Endothelial cell of umbilical vein (primary cell): ENCODE measurements at regions not wholly inside any gene's neighbourhood (a gene's known extent, or its start where the extent isn't known, plus 50 kb on each side); places are given as distances from the start of the nearest gene placed in this dataset.

ENCODE experiments used
- BruUV-seq: library from RNA; stranded (reverse); fragments of 400-500 nt; replicated peaks from 2 replicates; lab custom pipeline; 2021; lab: Mats Ljungman, UMichigan
- CTCF ChIA-PET: fragments of 300-600, 350-600 bp; sonication (Branson Sonifier 250); formaldehyde crosslinking; loops from one replicate; lab custom pipeline; 2021; ENCODE audit warnings: antibody characterized with exemption, inconsistent platforms; lab: Charles Lee
- POLR2A ChIA-PET: fragments of 300-600, 350-600 bp; sonication (Branson Sonifier 250); formaldehyde crosslinking; loops from one replicate; lab custom pipeline; 2021; ENCODE audit warnings: antibody characterized with exemption, inconsistent platforms; lab: Charles Lee
- DNase-seq: peaks from one replicate; pipeline ENCODE4 v3.0.0-alpha.2; 2011; ENCODE audit warnings: low read depth, low spot score
- FAIRE-seq: peaks from 2 replicates; lab custom pipeline; 2011; peaks lifted over from hg19 to GRCh38; lab: Jason Lieb, UNC
- H2AFZ ChIP-seq: 2 replicates; pipeline ENCODE4 v1.6.0; 2012; ENCODE audit warnings: low read depth, low read length, control low read depth, inconsistent platforms
- H3K27ac ChIP-seq: 2 replicates; pipeline ENCODE4 v1.5.1; 2011; ENCODE audit warnings: low read depth, mild to moderate bottlenecking, control low read depth, low read length, moderate library complexity; ENCODE audit not compliant: insufficient read depth
- H3K27me3 ChIP-seq, 2 experiments: 2 replicates each; pipeline versions ENCODE4 v1.6.0 to v1.6.1; 2011; ENCODE audit warnings: low read length in 2 of 2, mixed read lengths in 1 of 2; ENCODE audit not compliant: control insufficient read depth in 2 of 2, insufficient read depth in 2 of 2
- H3K36me3 ChIP-seq, 2 experiments: 2 replicates in 1 of 2; 3 replicates in 1 of 2; pipeline ENCODE4 v1.5.1; 2011; ENCODE audit warnings: low read length in 2 of 2, mild to moderate bottlenecking in 1 of 2, moderate library complexity in 1 of 2; ENCODE audit not compliant: control insufficient read depth in 2 of 2, insufficient read depth in 2 of 2; ENCODE audit errors: extremely low read depth in 1 of 2
- H3K4me1 ChIP-seq: 3 replicates; pipeline ENCODE4 v1.5.1; 2011; ENCODE audit warnings: mild to moderate bottlenecking, low read length; ENCODE audit not compliant: control insufficient read depth, insufficient read depth; ENCODE audit errors: extremely low read depth
- H3K4me2 ChIP-seq: 2 replicates; pipeline ENCODE4 v1.6.1; 2011; ENCODE audit warnings: low read length, control low read depth, mixed read lengths; ENCODE audit not compliant: insufficient read depth
- H3K4me3 ChIP-seq, 3 experiments: fragments of 200-600 bp in 1 of 3; sonication (generic), shearing (Covaris generic) in 1 of 3; replicated peaks in 1 of 3; 2 replicates each; pipeline ENCODE4 v1.5.1; 2011 to 2016; ENCODE audit warnings: control low read depth in 3 of 3, low read length in 3 of 3, mild to moderate bottlenecking in 2 of 3, inconsistent platforms in 1 of 3, low read depth in 1 of 3, moderate library complexity in 1 of 3; ENCODE audit not compliant: insufficient read depth in 1 of 3
- H3K79me2 ChIP-seq: 2 replicates; pipeline ENCODE4 v1.6.0; 2012; ENCODE audit warnings: low read length, inconsistent platforms; ENCODE audit not compliant: control insufficient read depth, insufficient read depth
- H3K9ac ChIP-seq: replicated peaks from 2 replicates; pipeline ENCODE3; 2011; ENCODE audit warnings: low read length, control low read depth; ENCODE audit not compliant: insufficient read depth; ENCODE audit errors: extremely low read depth
- H3K9me1 ChIP-seq: replicated peaks from 3 replicates; pipeline ENCODE4 v1.6.0; 2011; ENCODE audit warnings: mild to moderate bottlenecking, low read length; ENCODE audit not compliant: control insufficient read depth, insufficient read depth; ENCODE audit errors: extremely low read depth
- H3K9me3 ChIP-seq: replicated peaks from 2 replicates; pipeline ENCODE4 v1.5.1; 2012; ENCODE audit warnings: low read length, inconsistent platforms; ENCODE audit not compliant: control insufficient read depth, insufficient read depth
- H4K20me1 ChIP-seq: replicated peaks from 2 replicates; pipeline ENCODE3; 2011; ENCODE audit warnings: mild to moderate bottlenecking, low read length; ENCODE audit not compliant: control insufficient read depth, insufficient read depth; ENCODE audit errors: extremely low read depth
- EZH2 ChIP-seq: IDR thresholded peaks from 2 replicates; pipeline ENCODE4 v1.6.1; 2012; ENCODE audit warnings: borderline replicate concordance, low read depth, mild to moderate bottlenecking, moderate library complexity, low read length, inconsistent platforms; ENCODE audit not compliant: severe bottlenecking
- FOS ChIP-seq: IDR thresholded peaks from 2 replicates; pipeline ENCODE4 v1.6.1; 2011; ENCODE audit warnings: mild to moderate bottlenecking, low read length, moderate library complexity, borderline replicate concordance; ENCODE audit not compliant: insufficient read depth
- GATA2 ChIP-seq: IDR thresholded peaks from 2 replicates; pipeline ENCODE4 v1.7.0; 2011; ENCODE audit warnings: low read depth, mild to moderate bottlenecking, moderate library complexity, mixed read lengths, low read length; ENCODE audit not compliant: insufficient read length, insufficient read depth
- JUN ChIP-seq: IDR thresholded peaks from 2 replicates; pipeline ENCODE4 v1.6.1; 2011; ENCODE audit warnings: borderline replicate concordance, low read depth; ENCODE audit not compliant: insufficient read length, insufficient read depth
- MYC ChIP-seq: IDR thresholded peaks from one replicate; pipeline ENCODE4 v1.6.1; 2011; ENCODE audit warnings: mild to moderate bottlenecking, low read depth, low read length
- POLR2A ChIP-seq: IDR thresholded peaks from 2 replicates; pipeline ENCODE4 v1.6.1; 2012; ENCODE audit warnings: low read depth, mild to moderate bottlenecking, control low read depth, low read length
- POLR2AphosphoS5 ChIP-seq: IDR thresholded peaks from 2 replicates; pipeline ENCODE4 v1.6.1; 2012; ENCODE audit warnings: low read depth, mild to moderate bottlenecking, control low read depth, low read length, moderate library complexity; ENCODE audit not compliant: insufficient read depth
- dilution Hi-C: fragments of 300-500 bp; cut with MboI; formaldehyde crosslinking; loops from one replicate; pipeline ENCODE4 v1.15.0; 2019; ENCODE audit warnings: low sequenced_read_pairs; ENCODE audit not compliant: extremely low pct_ligation_motif_present
- intact Hi-C: fragments of 100-400 bp; cut with micrococcal nuclease; formaldehyde crosslinking; loops from one replicate; pipeline ENCODE4 v1.10.0; 2022
- TF ChIP-seq, protein P1 (sequence below): IDR thresholded peaks from 2 replicates; pipeline ENCODE4 v1.6.1; 2011; ENCODE audit not compliant: insufficient read depth, insufficient read length
- TF ChIP-seq, protein P2 (sequence below), 2 donors: IDR thresholded peaks; 1 replicate in 1 of 2; 2 replicates in 1 of 2; pipeline ENCODE4 v1.5.1; 2011; ENCODE audit warnings: low read length in 2 of 2, mild to moderate bottlenecking in 2 of 2, moderate library complexity in 2 of 2, control low read depth in 1 of 2, inconsistent platforms in 1 of 2, low read depth in 1 of 2; ENCODE audit not compliant: insufficient read depth in 1 of 2; ENCODE audit errors: extremely low read depth in 1 of 2

DNA sequence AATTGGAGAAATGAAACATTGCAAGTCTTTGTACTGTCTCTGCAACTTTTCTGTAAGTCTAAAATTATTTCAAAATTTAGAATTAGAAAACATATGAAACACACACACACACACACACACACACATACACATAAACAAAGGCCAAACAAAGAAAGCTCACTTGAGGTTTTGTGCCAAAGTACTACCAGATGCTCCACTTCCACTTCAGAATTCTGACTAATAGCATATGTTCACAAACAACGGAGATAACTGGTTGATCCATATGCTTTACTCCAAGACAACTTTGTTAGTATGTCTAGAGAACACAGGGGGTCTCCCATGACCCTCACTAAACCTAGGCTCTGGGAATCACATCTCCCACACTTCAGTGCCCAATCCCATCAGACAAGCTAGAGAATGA lies 133.8 kb upstream of the CLEC14A start:
- Histone ChIP-seq H4K20me1 (no peaks in the 10 kb centered on the region), H3K4me3 (no peak overlapping the region), H3K36me3 (no peaks in the 10 kb centered on the region), H3K79me2 (no peaks in the 10 kb centered on the region), H3K27ac (no peak overlapping the region), H2AFZ (no peak overlapping the region), H3K27me3 (no peaks in the 10 kb centered on the region), H3K9ac (no peak overlapping the region), H3K9me3 (no peaks in the 10 kb centered on the region), H3K9me1 (no peaks in the 10 kb centered on the region), H3K4me1 (peaks cover 22% of the 10 kb centered on the region), H3K4me2 (no peak overlapping the region)
- TF ChIP-seq FOS, result no peak
- no peak for TF ChIP-seq MYC
- TF ChIP-seq, protein P1, sequence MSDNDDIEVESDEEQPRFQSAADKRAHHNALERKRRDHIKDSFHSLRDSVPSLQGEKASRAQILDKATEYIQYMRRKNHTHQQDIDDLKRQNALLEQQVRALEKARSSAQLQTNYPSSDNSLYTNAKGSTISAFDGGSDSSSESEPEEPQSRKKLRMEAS, result no peak
- no peak for TF ChIP-seq GATA2
- TF ChIP-seq, protein P2, sequence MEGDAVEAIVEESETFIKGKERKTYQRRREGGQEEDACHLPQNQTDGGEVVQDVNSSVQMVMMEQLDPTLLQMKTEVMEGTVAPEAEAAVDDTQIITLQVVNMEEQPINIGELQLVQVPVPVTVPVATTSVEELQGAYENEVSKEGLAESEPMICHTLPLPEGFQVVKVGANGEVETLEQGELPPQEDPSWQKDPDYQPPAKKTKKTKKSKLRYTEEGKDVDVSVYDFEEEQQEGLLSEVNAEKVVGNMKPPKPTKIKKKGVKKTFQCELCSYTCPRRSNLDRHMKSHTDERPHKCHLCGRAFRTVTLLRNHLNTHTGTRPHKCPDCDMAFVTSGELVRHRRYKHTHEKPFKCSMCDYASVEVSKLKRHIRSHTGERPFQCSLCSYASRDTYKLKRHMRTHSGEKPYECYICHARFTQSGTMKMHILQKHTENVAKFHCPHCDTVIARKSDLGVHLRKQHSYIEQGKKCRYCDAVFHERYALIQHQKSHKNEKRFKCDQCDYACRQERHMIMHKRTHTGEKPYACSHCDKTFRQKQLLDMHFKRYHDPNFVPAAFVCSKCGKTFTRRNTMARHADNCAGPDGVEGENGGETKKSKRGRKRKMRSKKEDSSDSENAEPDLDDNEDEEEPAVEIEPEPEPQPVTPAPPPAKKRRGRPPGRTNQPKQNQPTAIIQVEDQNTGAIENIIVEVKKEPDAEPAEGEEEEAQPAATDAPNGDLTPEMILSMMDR (IDR thresholded peaks at IDR 0.05; ENCODE audit: extremely low read depth in 1 of 2, insufficient read depth in 1 of 2, low read depth in 1 of 2, low read length in 2 of 2), result no peak
- TF ChIP-seq POLR2A, result no peak
- no peak for TF ChIP-seq EZH2
- TF ChIP-seq JUN, result no peak
- TF ChIP-seq POLR2AphosphoS5, result no peak
- no peak for DNase-seq
- CTCF ChIA-PET, result interaction anchor here (1.2 to 1.3 kb wide), 3 partner anchors 23 to 132 kb away, joined by 3 to 6 read pairs (median 3); no protein-coding TSS in a partner anchor
- BruUV-seq, result no TSS peak
- POLR2A ChIA-PET, result interaction anchor here (2.5 kb wide), 1 partner anchor 134 kb away, joined by 10 read pairs; the partner anchor contains the start of gene CLEC14A
- intact Hi-C loops, result no loop called here
- dilution Hi-C loops, result no loop called here
- no peak for FAIRE-seq
